ENCODE measurements at regions not wholly inside any gene's neighbourhood (a gene's known extent, or its start where the extent isn't known, plus 50 kb on each side); places are given as distances from the start of the nearest gene placed in this dataset.

DNA sequence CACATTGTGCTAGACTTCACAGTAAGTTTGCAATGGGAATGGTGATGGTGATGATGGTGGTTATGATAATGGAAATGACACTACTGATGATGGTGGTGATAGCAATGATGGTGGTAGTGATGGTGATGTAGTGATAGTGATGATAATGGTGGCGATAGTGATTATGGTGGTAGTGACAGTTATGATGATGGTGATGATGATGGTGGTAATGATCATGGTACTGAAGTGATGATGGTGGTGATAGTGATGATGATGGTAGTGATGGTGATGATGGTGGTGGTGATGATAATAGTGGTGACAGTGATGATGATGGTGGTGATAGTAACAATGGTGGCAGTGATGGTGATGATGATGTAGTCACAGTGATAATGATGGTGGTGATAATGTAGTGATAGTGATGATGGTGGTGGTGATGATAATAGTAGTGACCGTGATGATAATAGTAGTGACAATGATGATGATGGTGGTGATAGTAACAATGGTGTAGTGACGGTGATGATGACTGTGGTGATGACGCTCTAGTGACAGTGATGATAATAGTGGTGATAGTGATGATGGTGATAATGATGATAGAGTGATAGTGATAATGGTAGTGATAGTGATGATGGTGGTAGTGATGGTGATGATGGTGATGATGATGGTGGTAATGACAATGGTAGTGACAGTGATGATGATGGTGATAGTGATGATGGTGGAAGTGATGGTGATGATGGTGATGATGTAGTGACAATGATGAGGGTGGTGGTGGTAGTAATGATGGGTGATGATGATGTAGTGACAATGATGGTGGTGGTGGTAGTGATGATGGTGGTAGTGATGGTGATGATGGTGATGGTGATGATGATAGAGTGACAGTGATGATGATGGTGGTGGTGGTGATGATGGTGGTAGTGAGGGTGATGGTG is 222.9 kb upstream of the PWP1 start:
- TF ChIP-seq, protein P1, sequence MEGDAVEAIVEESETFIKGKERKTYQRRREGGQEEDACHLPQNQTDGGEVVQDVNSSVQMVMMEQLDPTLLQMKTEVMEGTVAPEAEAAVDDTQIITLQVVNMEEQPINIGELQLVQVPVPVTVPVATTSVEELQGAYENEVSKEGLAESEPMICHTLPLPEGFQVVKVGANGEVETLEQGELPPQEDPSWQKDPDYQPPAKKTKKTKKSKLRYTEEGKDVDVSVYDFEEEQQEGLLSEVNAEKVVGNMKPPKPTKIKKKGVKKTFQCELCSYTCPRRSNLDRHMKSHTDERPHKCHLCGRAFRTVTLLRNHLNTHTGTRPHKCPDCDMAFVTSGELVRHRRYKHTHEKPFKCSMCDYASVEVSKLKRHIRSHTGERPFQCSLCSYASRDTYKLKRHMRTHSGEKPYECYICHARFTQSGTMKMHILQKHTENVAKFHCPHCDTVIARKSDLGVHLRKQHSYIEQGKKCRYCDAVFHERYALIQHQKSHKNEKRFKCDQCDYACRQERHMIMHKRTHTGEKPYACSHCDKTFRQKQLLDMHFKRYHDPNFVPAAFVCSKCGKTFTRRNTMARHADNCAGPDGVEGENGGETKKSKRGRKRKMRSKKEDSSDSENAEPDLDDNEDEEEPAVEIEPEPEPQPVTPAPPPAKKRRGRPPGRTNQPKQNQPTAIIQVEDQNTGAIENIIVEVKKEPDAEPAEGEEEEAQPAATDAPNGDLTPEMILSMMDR (conservative IDR thresholded peaks at IDR 0.05; ENCODE audit: low read length): no peak
- no peak for TF ChIP-seq EZH2phosphoT487 (IDR thresholded peaks at IDR 0.05; ENCODE audit: borderline replicate concordance)
